GM12892 (cell line): ENCODE measurements at regions not wholly inside any gene's neighbourhood (a gene's known extent, or its start where the extent isn't known, plus 50 kb on each side); places are given as distances from the start of the nearest gene placed in this dataset.

ENCODE experiments used
- POLR2A ChIP-seq: IDR thresholded peaks from 2 replicates; pipeline ENCODE4 v1.6.1; 2011; ENCODE audit warnings: low read depth, low read length, control low read depth
- POLR2AphosphoS5 ChIP-seq: IDR thresholded peaks from 2 replicates; pipeline ENCODE4 v1.6.1; 2011; ENCODE audit warnings: low read depth, low read length, control low read depth

DNA sequence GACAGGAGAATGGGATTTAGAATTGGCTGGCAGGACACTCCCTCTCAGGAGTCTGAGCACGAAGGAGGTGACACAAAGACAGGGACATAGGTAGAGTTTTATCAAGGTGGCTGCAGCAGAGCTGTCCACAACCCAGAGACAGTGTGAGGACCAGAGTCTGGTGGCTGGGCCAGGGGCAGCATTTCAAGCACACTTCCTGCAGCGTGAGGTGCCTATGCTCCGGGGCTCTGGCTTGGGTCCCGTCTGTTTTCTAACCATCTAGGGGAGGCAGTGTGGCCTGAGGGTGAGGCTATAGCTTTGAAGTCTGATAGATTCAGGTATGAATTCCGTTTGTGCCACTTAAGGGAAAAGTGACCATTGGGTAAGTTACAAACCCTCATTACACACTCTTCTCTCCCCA, 222.7 kb upstream of the ZMIZ1 start:
- TF ChIP-seq POLR2A (no peak), POLR2AphosphoS5 (no peak)
